HG03097 (cell line): ENCODE measurements at regions not wholly inside any gene's neighbourhood (a gene's known extent, or its start where the extent isn't known, plus 50 kb on each side); places are given as distances from the start of the nearest gene placed in this dataset.

Experiments used
- ATAC-seq: cut with Tn5 transposase; IDR thresholded peaks from one replicate; pipeline ENCODE4 v1.9.1; 2021; ENCODE audit not compliant: unreplicated experiment, low FRiP score

DNA sequence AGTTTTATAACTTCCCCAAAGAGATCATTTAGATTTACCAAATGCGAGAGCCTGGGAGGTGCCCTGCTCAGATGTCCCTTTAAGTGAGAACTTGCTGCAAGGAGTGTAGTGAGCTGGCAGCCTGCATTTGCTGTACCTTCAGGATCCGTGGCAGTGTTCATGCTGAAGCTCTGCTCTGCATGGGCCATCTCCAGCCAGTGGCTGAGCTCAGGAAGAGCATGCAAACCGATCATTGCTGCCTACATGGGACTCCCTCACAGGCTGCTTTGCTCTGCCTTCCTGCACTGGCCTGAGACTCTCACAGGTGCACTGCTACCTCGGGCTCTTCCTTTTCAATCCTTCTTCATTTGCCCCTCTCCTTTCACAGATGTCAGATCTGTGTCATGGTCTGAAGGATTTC, 152.0 kb upstream of the SFRP2 start:
- no peak for ATAC-seq

GRCh38 chr4:153939570-153939969, 150.7 kb upstream of the SFRP2 start:
- no peak for ATAC-seq

- no peak for ATAC-seq
Measured at GRCh38 chr4:153938994-153939393, 150.1 kb upstream of the SFRP2 start.

- ATAC-seq, result no peak
Measured at GRCh38 chr4:153937289-153937688, 148.4 kb upstream of the SFRP2 start.

DNA sequence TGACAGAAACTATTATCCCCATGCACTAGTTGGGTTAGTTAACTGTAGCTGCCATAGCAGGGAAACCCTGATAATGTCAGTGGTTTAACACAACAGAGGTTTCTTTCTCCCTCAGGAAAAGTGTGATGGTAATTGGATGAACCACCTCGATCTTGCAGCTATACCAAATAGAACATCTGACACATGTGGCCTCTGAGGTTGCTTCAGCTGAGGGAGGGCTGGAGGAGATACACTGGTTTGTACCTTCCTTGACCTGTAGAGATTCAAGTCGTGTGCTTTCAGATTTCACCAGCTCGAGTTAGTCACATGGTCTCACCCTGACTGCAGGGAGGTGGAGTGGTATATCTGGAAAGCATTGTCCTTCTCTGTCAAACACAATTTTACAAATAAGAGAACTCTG, 147.2 kb upstream of the SFRP2 start:
- no peak for ATAC-seq

DNA sequence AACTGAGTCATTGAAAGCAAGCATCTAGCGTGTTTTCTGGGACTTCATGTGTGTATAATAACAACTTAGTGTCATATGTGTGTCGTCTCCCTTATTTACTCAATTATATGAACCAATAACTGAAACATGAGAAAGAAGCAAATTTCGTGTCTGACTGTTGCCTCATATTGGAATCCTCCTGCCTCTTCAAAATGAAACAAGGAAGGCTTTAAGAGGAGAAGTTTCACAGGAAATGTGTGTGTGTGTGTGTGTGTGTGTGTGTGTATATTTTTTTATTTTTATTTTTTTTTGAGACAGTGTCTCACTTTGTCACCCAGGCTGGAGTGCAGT, 145.8 kb upstream of the SFRP2 start:
- no peak for ATAC-seq

GRCh38 chr4:153933915-153934687, 145.2 kb upstream of the SFRP2 start:
- no peak for ATAC-seq

DNA sequence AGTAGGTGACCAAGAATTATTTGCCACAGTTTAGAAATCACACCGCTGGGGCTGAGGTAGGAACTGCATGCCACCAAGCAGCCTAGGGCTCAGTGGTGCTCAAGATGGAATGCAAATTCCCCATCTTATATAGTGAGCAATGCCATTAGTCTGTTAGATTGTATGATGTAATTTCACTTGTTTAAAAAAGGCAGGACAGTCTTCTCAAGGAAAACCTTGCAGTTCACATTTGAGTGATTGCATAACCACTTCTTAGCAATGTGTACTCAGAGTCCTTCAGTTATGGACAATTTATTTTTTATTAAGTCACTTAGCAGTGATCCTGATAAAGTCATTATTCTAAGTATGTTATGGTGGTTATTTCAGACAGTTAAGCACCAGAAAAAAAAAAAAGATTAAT, 142.9 kb upstream of the SFRP2 start:
- ATAC-seq, result no peak

- ATAC-seq, result no peak
Measured at GRCh38 chr4:153929675-153930074, 140.8 kb upstream of the SFRP2 start.

- no peak for ATAC-seq
Measured at GRCh38 chr4:153927451-153927850, 138.6 kb upstream of the SFRP2 start.

GRCh38 chr4:153922148-153922547, 133.3 kb upstream of the SFRP2 start:
- no peak for ATAC-seq

- ATAC-seq, result no peak
Measured at GRCh38 chr4:153919667-153920066, 130.8 kb upstream of the SFRP2 start.

- peak; percentile 96 for ATAC-seq
Measured at GRCh38 chr4:153916273-153916755, 127.4 kb upstream of the SFRP2 start.

DNA sequence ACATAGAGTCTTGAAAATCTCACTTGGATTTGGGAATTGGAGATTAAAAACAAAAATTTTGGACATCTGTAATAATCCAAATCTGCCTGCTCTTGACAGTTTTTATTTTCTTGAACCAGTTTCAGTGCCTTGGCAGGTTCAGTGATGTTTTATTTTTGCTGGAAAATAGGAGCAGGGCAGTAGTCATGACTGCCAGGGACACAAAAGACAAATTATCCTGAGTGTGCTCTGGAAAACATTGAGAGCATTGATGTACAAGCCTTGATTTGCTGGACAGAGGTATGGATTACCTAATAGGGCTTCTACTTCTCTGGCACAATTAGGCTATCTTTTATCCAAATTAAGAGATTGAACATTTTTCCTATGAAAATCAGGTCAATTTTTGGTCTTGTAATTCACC, 123.4 kb upstream of the SFRP2 start:
- ATAC-seq, result no peak

- no peak for ATAC-seq
Measured at GRCh38 chr4:153909672-153910071, 120.8 kb upstream of the SFRP2 start.

DNA sequence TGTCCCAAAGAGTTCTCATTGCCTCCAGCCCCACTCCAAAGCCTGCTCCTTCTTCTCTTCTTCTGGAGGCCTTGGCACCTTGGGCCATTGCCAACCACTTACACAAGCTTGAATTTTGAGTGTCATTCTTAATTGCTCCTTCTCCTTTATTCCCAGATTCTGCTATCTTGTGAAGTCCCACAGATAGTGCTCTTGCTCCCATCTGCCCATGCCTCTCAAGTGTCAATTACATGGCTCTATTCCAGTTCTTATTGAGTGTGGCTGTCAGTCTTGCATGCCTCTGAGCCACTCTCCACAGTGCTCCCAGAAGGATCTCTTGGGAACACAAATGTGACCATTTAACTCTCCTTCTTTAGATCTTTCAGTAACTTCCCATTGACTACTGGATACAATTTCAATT, 117.3 kb upstream of the SFRP2 start:
- ATAC-seq, result no peak

DNA sequence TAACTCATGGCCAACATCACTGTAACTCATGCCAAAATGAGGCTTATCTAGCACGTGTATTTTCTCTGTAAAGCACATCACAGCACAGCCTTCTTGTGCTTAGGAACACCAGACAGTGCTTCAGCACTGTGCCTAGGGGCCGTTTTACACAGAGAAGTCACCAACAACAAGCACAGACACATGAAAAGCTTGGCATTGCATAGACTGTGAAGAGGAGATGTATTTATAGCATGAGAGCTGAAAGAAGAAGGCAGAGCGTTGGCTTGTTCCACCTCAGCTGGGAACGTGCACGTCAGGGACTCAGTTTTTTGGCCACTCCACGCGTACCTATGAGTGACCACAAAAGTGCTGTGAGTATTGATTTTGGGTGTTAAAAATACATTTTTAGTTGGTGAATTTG, 116.3 kb upstream of the SFRP2 start:
- no peak for ATAC-seq

- no peak for ATAC-seq
Measured at GRCh38 chr4:153904011-153904410, 115.1 kb upstream of the SFRP2 start.

- no peak for ATAC-seq
Measured at GRCh38 chr4:153901220-153901619, 112.3 kb upstream of the SFRP2 start.

GRCh38 chr4:153900426-153900825, 111.5 kb upstream of the SFRP2 start:
- no peak for ATAC-seq

DNA sequence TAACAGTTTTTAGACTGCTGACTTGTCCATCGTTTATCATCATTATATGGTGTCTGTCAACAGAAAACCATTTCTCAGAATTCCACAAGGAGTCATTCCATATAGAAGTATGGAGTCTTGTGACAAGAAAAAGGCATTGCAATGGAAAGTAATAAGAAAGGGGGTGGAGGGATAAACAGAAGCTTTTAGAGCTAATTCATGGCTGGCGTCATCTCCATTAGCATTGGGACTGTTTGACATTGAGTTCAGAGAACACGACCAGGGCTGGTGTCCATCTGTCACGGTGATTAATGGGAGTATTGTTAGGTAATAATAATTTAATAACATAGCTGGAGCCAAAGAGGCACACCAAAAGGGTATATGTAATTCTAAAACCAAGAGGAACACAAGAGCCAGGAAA, 101.9 kb upstream of the SFRP2 start:
- no peak for ATAC-seq

- ATAC-seq, result no peak
Measured at GRCh38 chr4:153887217-153887616, 98.3 kb upstream of the SFRP2 start.

- ATAC-seq, result no peak
Measured at GRCh38 chr4:153884325-153884724, 95.4 kb upstream of the SFRP2 start.
